Mammary epithelial cell (primary cell): ENCODE measurements at regions not wholly inside any gene's neighbourhood (a gene's known extent, or its start where the extent isn't known, plus 50 kb on each side); places are given as distances from the start of the nearest gene placed in this dataset.

Experiments used
- CTCF ChIP-seq, 2 donors: IDR thresholded peaks in 1 of 2; conservative IDR thresholded peaks in 1 of 2; 2 replicates each; pipeline ENCODE4 v1.5.1; 2011 to 2012; ENCODE audit warnings: inconsistent platforms in 2 of 2, low read length in 2 of 2, mild to moderate bottlenecking in 2 of 2, control low read depth in 1 of 2, low read depth in 1 of 2; ENCODE audit not compliant: insufficient read depth in 1 of 2; ENCODE audit errors: extremely low read depth in 1 of 2
- EZH2 ChIP-seq: IDR thresholded peaks from 2 replicates; pipeline ENCODE4 v1.6.1; 2012; ENCODE audit warnings: low read length, inconsistent platforms, borderline replicate concordance

DNA sequence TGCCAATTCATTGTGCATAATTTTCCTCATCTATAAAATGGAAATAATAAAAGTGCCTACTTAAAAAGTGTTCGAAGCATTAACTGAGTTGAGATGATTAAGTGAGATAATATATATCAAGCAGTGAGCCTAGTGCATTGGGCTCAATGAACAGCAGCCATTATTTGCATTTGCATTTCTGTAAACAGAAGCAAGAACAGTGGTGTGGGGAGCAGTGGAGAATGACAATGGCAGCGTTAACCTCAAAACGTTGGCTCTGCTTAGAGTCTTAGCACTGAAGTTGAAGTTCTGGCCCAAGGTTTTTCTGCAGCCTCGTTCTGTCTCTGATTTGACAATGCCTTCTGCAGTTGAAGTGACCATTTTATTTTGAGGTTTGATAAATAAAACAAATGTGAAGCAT lies 466.3 kb upstream of the ONECUT1 start:
- TF ChIP-seq CTCF (conservative IDR thresholded peaks at IDR 0.05 in 1 of 2, IDR thresholded peaks at IDR 0.05 in 1 of 2; ENCODE audit: extremely low read depth in 1 of 2, insufficient read depth in 1 of 2, low read depth in 1 of 2, low read length in 2 of 2) (no peak), EZH2 (no peak)
